GM12873 (cell line): ENCODE measurements at regions not wholly inside any gene's neighbourhood (a gene's known extent, or its start where the extent isn't known, plus 50 kb on each side); places are given as distances from the start of the nearest gene placed in this dataset.

Experiments used
- CTCF ChIP-seq: IDR thresholded peaks from 2 replicates; pipeline ENCODE4 v1.5.1; 2012; ENCODE audit warnings: low read depth, mild to moderate bottlenecking, moderate library complexity, low read length, control low read depth; ENCODE audit not compliant: insufficient read depth; ENCODE audit errors: missing control alignments

GRCh38 chr5:12911156-12911555, 1006.9 kb upstream of the CTNND2 start:
- no peak for TF ChIP-seq CTCF

- no peak for TF ChIP-seq CTCF
Measured at GRCh38 chr5:12910641-12911040, 1006.4 kb upstream of the CTNND2 start.

- TF ChIP-seq CTCF: no peak
Measured at GRCh38 chr5:12902611-12903010, 998.4 kb upstream of the CTNND2 start.

- no peak for TF ChIP-seq CTCF
Measured at GRCh38 chr5:12901696-12902095, 997.5 kb upstream of the CTNND2 start.

- TF ChIP-seq CTCF: no peak
Measured at GRCh38 chr5:12896086-12896485, 991.8 kb upstream of the CTNND2 start.

- no peak for TF ChIP-seq CTCF
Measured at GRCh38 chr5:12885018-12885417, 980.8 kb upstream of the CTNND2 start.

- no peak for TF ChIP-seq CTCF
Measured at GRCh38 chr5:12883395-12883794, 979.1 kb upstream of the CTNND2 start.
